OCI-LY3 (cell line): ENCODE measurements at regions not wholly inside any gene's neighbourhood (a gene's known extent, or its start where the extent isn't known, plus 50 kb on each side); places are given as distances from the start of the nearest gene placed in this dataset.

Source experiments
- CTCF ChIP-seq: fragments of 200-600, 300-600 bp; sonication (generic); IDR thresholded peaks from 2 replicates; pipeline ENCODE4 v1.5.1; 2014; ENCODE audit warnings: antibody characterized with exemption, low read length, low read depth
- EZH2phosphoT487 ChIP-seq: fragments of 200-600 bp; shearing (Covaris generic); IDR thresholded peaks from 2 replicates; pipeline ENCODE4 v1.6.1; 2018; ENCODE audit warnings: antibody characterized with exemption, mixed run types, low read depth

DNA sequence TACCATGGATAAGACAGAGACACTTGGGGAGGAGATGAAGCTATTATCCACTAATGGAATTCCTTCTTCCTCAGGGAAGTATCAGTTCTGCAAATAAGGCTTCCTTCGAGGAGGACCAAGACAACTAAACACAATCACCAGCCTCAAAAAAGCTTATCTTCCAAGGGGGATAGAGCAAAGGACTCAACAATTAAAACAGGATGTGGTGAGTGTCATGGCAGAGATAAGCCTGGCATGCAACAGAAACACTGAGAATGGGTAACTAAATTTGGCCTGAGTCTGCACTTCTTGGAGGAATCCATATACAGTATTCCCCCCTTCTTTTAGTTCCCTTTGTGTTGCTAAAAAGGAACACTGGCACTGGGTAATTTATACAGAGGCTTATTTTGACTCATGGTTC is 1285.2 kb downstream of the GATA3 start:
- TF ChIP-seq CTCF (no peak), EZH2phosphoT487 (no peak)
